ENCODE measurements at regions not wholly inside any gene's neighbourhood (a gene's known extent, or its start where the extent isn't known, plus 50 kb on each side); places are given as distances from the start of the nearest gene placed in this dataset.

DNA sequence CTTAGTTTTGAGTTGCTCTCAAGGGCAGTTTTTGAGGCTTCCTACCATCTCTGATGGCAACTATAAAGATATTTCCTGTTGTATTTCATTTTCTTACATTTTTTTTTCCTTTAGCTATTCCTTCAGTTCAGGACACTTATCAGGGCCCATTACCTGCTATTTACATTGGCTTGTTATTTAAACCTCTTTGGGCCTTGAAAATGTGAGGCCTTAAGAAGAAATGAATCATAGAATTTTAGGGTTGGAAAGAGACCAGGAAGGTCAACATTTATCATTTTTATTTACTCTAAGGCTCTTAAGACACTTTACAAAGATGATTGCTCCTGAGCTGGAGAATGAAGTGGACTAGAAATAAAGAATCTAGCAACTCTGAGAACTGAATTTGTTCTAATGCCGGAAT lies 335.2 kb downstream of the DTWD2 start:
- no peak for TF ChIP-seq FOS (IDR thresholded peaks at IDR 0.05; ENCODE audit: borderline replicate concordance, insufficient read depth, low read length)
- no peak for TF ChIP-seq POLR2A (IDR thresholded peaks at IDR 0.05; ENCODE audit: low read depth, low read length)
- TF ChIP-seq EZH2 (IDR thresholded peaks at IDR 0.05; ENCODE audit: borderline replicate concordance, low read depth, low read length, severe bottlenecking) = no peak
- TF ChIP-seq MYC (IDR thresholded peaks at IDR 0.05; ENCODE audit: low read depth, low read length) = no peak
- TF ChIP-seq JUN (IDR thresholded peaks at IDR 0.05; ENCODE audit: borderline replicate concordance, insufficient read depth, insufficient read length, low read depth) = no peak
- TF ChIP-seq, protein P1, sequence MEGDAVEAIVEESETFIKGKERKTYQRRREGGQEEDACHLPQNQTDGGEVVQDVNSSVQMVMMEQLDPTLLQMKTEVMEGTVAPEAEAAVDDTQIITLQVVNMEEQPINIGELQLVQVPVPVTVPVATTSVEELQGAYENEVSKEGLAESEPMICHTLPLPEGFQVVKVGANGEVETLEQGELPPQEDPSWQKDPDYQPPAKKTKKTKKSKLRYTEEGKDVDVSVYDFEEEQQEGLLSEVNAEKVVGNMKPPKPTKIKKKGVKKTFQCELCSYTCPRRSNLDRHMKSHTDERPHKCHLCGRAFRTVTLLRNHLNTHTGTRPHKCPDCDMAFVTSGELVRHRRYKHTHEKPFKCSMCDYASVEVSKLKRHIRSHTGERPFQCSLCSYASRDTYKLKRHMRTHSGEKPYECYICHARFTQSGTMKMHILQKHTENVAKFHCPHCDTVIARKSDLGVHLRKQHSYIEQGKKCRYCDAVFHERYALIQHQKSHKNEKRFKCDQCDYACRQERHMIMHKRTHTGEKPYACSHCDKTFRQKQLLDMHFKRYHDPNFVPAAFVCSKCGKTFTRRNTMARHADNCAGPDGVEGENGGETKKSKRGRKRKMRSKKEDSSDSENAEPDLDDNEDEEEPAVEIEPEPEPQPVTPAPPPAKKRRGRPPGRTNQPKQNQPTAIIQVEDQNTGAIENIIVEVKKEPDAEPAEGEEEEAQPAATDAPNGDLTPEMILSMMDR (IDR thresholded peaks at IDR 0.05; ENCODE audit: extremely low read depth in 1 of 2, insufficient read depth in 1 of 2, low read depth in 1 of 2, low read length in 2 of 2) = no peak
- no peak for TF ChIP-seq POLR2AphosphoS5 (IDR thresholded peaks at IDR 0.05; ENCODE audit: insufficient read depth, low read depth, low read length)
- no peak for TF ChIP-seq GATA2 (IDR thresholded peaks at IDR 0.05; ENCODE audit: insufficient read depth, insufficient read length, low read depth, low read length)
- TF ChIP-seq, protein P2, sequence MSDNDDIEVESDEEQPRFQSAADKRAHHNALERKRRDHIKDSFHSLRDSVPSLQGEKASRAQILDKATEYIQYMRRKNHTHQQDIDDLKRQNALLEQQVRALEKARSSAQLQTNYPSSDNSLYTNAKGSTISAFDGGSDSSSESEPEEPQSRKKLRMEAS (IDR thresholded peaks at IDR 0.05; ENCODE audit: insufficient read depth, insufficient read length) = no peak
- no peaks in the 10 kb centered on the region for H3K36me3 ChIP-seq (ENCODE audit: control insufficient read depth in 2 of 2, extremely low read depth in 1 of 2, insufficient read depth in 2 of 2, low read length in 2 of 2)
- FAIRE-seq (no peak), DNase-seq (ENCODE audit: low read depth, low spot score) (no peak)
- H3K27me3 ChIP-seq (ENCODE audit: control insufficient read depth in 2 of 2, insufficient read depth in 2 of 2, low read length in 2 of 2) = no peaks in the 10 kb centered on the region
- no peak overlapping the region for H2AFZ ChIP-seq (ENCODE audit: low read depth, low read length)
- H3K9me1 ChIP-seq (replicated peaks; ENCODE audit: control insufficient read depth, extremely low read depth, insufficient read depth, low read length) = no peaks in the 10 kb centered on the region
- no TSS peak for BruUV-seq (replicated peaks)
- H3K9me3 ChIP-seq (replicated peaks; ENCODE audit: control insufficient read depth, insufficient read depth, low read length) = peaks cover 9% of the 10 kb centered on the region
- H3K9ac ChIP-seq (replicated peaks; ENCODE audit: extremely low read depth, insufficient read depth, low read length) = no peak overlapping the region
- no peak overlapping the region for H3K4me2 ChIP-seq (ENCODE audit: insufficient read depth, low read length)
- H4K20me1 ChIP-seq (replicated peaks; ENCODE audit: control insufficient read depth, extremely low read depth, insufficient read depth, low read length) = no peaks in the 10 kb centered on the region
- no peak overlapping the region for H3K27ac ChIP-seq (ENCODE audit: insufficient read depth, low read depth, low read length)
- H3K4me3 ChIP-seq (replicated peaks in 1 of 3; ENCODE audit: insufficient read depth in 1 of 3, low read depth in 1 of 3, low read length in 3 of 3) = no peak overlapping the region
- ChIA-PET POLR2A (no interaction called here), CTCF (no interaction called here)
- dilution Hi-C loops (cut with MboI; ENCODE audit: extremely low pct_ligation_motif_present, low sequenced_read_pairs) (no loop called here), intact Hi-C loops (cut with micrococcal nuclease) (no loop called here)
- no peaks in the 10 kb centered on the region for H3K4me1 ChIP-seq (ENCODE audit: control insufficient read depth, extremely low read depth, insufficient read depth, low read length)
- H3K79me2 ChIP-seq (ENCODE audit: control insufficient read depth, insufficient read depth, low read length) = no peaks in the 10 kb centered on the region
